ENCODE measurements at regions not wholly inside any gene's neighbourhood (a gene's known extent, or its start where the extent isn't known, plus 50 kb on each side); places are given as distances from the start of the nearest gene placed in this dataset.

DNA sequence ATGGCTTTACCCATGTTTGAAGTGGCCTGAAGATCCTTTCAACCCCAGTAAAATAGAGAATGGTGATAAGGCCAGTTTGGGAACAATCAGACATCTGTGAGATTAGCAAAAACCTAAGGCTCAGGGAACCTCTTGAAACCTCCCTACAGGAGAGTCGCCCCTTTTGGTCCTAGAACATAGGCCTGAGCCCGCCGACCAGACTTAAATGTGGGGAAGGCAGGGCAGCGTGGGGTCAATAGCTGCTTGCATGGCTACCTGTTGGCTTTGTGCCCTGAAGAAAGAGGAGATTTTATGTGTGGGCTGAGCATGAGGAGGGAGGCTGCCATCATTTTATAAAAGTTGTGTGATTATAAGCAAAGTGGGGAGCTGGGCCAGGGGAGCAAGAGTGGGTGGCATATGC, 97.6 kb upstream of the TBX20 start:
- no peak for DNase-seq (ENCODE audit: low read depth)
- TF ChIP-seq, protein P1, sequence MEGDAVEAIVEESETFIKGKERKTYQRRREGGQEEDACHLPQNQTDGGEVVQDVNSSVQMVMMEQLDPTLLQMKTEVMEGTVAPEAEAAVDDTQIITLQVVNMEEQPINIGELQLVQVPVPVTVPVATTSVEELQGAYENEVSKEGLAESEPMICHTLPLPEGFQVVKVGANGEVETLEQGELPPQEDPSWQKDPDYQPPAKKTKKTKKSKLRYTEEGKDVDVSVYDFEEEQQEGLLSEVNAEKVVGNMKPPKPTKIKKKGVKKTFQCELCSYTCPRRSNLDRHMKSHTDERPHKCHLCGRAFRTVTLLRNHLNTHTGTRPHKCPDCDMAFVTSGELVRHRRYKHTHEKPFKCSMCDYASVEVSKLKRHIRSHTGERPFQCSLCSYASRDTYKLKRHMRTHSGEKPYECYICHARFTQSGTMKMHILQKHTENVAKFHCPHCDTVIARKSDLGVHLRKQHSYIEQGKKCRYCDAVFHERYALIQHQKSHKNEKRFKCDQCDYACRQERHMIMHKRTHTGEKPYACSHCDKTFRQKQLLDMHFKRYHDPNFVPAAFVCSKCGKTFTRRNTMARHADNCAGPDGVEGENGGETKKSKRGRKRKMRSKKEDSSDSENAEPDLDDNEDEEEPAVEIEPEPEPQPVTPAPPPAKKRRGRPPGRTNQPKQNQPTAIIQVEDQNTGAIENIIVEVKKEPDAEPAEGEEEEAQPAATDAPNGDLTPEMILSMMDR (IDR thresholded peaks at IDR 0.05; ENCODE audit: insufficient read depth, low read depth, low read length, missing control alignments), result no peak

DNA sequence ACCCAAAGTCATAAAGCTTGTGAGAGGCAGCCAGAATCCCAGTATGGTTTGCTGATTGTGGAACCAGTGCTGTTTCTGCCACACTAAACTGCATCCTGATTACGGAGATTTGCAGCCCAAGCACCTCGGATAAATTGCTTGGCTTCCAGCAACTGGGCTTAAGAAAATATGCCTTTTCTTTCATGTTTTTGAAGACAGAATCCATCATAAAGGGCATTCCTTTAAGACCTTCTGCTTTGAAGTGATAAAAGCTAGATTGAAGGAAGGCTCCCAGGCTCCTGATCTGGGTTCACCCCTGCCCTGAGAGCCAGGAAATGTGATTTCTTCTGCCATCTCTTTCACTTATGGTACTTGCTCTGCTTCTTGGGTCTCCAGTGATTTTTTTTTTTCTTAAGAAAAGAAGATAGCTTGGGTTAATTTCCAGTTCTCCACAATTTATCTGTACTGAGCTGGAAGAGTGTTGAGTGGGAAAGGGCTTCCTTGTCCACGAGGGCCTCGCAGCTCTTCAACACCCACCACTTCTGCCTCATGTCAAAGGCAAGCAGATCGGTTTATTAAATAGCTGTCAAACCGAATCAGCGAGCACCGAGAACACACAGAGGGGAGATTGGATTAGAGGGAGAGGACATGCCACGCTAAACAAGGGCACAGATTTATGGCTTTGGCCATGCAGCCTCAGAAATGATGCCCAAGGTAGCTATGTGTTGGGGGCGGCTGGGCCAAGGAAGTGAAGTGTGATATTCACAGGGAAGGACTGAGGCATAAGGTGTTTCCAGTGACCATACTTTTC, 94.9 kb upstream of the TBX20 start:
- H3K4me3 ChIP-seq (ENCODE audit: low read length), result no peak overlapping the region
- no peak for DNase-seq (ENCODE audit: low read depth)
- TF ChIP-seq, protein P1 (IDR thresholded peaks at IDR 0.05; ENCODE audit: insufficient read depth, low read depth, low read length, missing control alignments), result no peak

More for the DNA sequence above, 97.6 kb upstream of the TBX20 start:
- no peak overlapping the region for H3K4me3 ChIP-seq (ENCODE audit: low read length)

DNA sequence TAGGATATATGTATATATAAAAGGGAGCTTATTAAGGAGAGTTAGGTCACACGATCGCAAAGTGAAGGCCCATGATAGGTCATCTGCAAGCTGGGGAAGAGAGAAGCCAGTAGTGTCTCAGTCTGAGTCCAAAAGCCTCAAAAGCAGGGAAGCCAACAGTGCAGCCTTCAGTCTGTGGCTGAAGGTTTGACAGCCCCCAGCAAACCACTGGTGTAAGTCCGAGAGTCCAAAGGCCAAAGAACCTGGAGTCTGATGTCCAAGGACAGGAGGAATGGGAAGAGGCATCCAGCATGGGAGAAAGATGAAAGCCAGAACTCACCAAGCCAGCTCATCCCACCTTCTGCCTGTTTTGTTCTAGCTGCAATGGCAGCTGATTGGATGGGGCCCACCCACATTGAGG, 88.9 kb upstream of the TBX20 start:
- TF ChIP-seq, protein P1 (IDR thresholded peaks at IDR 0.05; ENCODE audit: insufficient read depth, low read depth, low read length, missing control alignments), result no peak
- no peak overlapping the region for H3K4me3 ChIP-seq (ENCODE audit: low read length)
- DNase-seq (ENCODE audit: low read depth), result no peak

DNA sequence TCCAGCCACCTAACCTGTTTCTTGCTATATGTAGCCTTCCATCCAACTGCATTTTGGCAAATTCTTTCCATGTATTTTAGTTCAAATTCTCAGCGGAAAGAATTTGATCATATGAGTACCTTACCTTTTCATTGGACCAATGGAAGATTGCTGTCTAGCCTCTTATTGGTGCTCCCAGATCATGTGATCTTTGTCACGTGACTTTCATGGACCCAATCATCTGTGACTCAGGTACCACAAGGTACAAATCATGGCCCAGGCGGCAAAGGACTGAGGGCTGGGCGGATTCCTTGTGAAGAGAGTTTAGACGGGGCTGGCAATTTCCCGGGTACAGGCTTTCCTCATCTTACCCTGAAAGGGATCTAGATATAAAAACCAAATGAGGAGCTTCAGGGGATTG, 85.9 kb upstream of the TBX20 start:
- no peak for DNase-seq (ENCODE audit: low read depth)
- H3K4me3 ChIP-seq (ENCODE audit: low read length), result no peak overlapping the region
- TF ChIP-seq, protein P1 (IDR thresholded peaks at IDR 0.05; ENCODE audit: insufficient read depth, low read depth, low read length, missing control alignments), result no peak

DNA sequence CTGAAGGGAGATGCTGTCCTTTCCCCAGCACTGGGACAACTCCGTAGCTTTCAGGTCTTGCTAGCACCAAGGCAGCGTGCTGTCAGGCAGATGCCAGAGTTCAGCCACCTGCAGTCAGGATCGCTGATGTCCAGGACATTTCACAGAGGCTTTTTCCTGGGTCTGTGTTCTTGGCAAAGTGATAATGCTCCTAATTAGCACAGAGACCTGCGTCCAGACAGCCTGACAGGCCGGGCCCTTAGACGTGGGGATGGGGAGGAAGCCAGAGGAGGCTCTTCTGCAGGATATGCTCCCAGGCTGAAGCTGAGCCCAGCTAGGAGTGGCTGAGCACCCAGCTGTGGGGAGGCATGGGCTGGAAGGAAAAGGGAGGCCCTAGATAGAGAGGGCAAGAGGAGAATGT, 82.5 kb upstream of the TBX20 start:
- TF ChIP-seq, protein P1 (IDR thresholded peaks at IDR 0.05; ENCODE audit: insufficient read depth, low read depth, low read length, missing control alignments), result no peak
- no peak for DNase-seq (ENCODE audit: low read depth)
- H3K4me3 ChIP-seq (ENCODE audit: low read length), result no peak overlapping the region

DNA sequence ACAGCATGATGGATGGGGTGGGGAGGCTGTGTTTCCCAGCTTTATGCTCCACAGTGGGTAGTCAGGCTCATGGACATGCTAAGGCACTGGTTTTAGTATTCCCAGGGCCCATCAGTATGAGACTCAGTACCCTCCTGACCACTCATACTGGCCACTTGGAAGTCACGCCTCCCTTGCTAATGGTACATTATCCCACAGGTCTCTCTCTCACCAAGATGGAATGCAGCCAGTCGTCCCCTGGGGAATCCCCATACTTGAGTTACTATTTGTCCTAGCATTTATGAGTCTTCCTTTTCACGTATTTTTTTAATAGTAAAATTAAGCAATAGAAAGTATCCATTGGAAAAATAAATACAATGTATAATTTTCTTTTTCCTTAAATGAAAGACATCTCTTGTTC, 80.6 kb upstream of the TBX20 start:
- TF ChIP-seq, protein P1 (IDR thresholded peaks at IDR 0.05; ENCODE audit: insufficient read depth, low read depth, low read length, missing control alignments), result no peak
- H3K4me3 ChIP-seq (ENCODE audit: low read length), result no peak overlapping the region
- peak; percentile 41 for DNase-seq (ENCODE audit: low read depth)

DNA sequence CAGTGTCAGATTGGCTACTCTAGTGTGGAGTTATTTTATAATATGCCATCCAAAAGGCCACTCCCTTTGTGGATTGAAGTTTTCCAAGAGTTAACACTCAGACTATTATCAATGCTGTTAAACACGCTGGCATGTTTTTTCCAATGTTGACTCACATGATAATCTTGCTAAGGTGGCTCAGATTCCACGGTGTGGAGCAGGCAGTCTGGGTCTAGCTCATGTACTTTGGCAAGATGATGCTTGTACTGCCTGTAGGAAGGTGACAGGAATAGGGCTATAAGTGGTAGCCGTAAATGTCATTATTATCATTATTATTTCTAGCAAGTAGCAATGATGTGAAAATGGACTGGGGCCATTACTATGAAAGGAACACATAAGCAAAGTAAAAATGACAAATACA, 79.4 kb upstream of the TBX20 start:
- DNase-seq (ENCODE audit: low read depth), result peak; percentile 4
- no peak overlapping the region for H3K4me3 ChIP-seq (ENCODE audit: low read length)
- TF ChIP-seq, protein P1 (IDR thresholded peaks at IDR 0.05; ENCODE audit: insufficient read depth, low read depth, low read length, missing control alignments), result no peak

Data from epithelial cell of esophagus (primary cell).